ENCODE measurements at regions not wholly inside any gene's neighbourhood (a gene's known extent, or its start where the extent isn't known, plus 50 kb on each side); places are given as distances from the start of the nearest gene placed in this dataset.

DNA sequence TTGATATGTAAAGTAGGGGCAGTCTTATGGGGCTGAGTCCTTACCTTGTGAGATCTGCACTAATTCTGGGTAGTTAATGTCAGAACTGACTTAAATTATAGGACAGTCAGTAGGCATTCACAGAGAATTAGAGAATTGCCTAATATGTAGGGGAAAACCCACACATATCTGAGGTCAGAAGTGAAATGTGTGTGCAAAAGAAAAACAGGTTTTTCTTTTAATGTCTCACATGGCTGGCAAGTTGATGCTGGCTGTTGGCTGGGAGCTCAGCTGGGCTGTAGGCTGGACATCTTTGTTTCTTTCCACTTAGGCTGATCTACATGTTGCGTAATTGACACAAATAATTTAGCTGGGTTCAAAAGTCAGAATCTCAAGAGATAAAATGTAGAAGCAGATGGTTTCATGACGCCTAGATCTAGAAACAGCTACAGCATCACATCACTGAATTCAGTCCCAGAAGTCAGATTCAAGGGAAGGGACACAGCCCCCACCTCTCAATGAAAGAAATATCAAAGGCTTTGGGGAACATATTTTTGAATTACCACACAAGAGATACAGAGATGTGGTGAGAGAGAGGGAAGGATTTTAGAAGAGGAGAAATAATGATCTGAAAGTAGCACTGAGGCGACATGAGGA is 98.9 kb downstream of the TNFSF18 start:
- DNase-seq (ENCODE audit: low read depth in 2 of 2), result no peak

GRCh38 chr1:172952516-172952915 is 98.2 kb downstream of the TNFSF18 start:
- DNase-seq (ENCODE audit: low read depth in 2 of 2), result no peak

- no peak for DNase-seq (ENCODE audit: low read depth in 2 of 2)
These were observed 96.1 kb downstream of the TNFSF18 start for GRCh38 chr1:172954476-172955150.

GRCh38 chr1:172955161-172955815 is 95.5 kb downstream of the TNFSF18 start:
- DNase-seq (ENCODE audit: low read depth in 2 of 2), result no peak

DNA sequence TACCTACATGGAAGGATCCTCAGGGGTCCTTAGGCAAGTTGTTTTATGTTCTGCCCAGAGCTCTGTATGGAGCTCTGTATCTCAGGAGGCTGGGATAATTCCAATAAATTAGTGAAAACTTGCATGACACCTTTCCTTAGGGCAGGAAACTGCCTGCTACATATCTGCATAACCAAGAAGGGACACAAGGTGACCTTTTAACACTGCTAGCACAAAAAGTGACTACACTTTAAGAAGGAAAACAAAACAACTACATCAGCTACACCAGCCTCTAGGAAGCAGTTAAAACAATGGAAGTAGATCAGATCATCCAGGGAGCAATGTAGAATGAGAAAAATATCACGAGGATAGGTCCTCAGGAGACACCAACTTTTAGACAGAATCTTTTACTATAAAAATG is 93.9 kb downstream of the TNFSF18 start:
- DNase-seq (ENCODE audit: low read depth in 2 of 2), result no peak

GRCh38 chr1:172957491-172957890 is 93.2 kb downstream of the TNFSF18 start:
- no peak for DNase-seq (ENCODE audit: low read depth in 2 of 2)

- no peak for DNase-seq (ENCODE audit: low read depth in 2 of 2)
These were observed 91.2 kb downstream of the TNFSF18 start for GRCh38 chr1:172959571-172959970.

- DNase-seq (ENCODE audit: low read depth in 2 of 2), result no peak
These were observed 90.7 kb downstream of the TNFSF18 start for GRCh38 chr1:172960019-172960418.

DNA sequence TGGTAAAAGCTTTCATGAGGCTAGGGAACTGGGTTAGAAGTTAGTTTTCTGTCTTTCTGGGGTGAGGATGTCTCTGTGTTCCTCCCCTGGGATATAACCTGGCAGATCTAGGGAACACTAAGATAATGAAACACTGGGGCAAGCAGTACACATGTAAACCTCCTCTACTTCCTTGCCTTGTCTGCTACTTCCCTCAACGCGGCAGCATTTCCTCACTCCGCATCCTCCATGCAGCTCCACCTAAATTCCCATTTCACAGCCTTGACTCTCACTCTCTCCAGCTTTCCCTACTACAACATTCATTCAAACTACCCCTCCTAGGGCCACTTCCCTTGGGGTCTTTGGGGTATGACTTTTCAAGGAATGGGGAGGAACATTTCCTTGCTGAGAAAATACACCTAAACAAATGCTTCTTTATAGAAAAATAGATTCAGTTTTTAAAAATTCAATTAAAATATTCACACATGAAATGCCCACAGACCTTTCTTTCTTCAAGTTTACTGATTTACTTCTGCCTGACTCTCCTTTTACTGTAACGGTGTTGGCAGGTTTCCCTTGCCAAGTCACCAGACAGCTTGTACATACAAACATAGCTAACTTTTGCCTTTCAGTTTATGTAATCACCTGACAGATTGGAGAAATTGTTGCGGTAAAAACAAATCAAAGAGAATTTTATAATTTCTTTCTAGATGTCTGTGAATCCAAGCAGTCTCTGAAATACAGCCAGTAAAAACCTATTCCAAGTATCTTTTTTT is 90.1 kb downstream of the TNFSF18 start:
- no peak for DNase-seq (ENCODE audit: low read depth in 2 of 2)

DNA sequence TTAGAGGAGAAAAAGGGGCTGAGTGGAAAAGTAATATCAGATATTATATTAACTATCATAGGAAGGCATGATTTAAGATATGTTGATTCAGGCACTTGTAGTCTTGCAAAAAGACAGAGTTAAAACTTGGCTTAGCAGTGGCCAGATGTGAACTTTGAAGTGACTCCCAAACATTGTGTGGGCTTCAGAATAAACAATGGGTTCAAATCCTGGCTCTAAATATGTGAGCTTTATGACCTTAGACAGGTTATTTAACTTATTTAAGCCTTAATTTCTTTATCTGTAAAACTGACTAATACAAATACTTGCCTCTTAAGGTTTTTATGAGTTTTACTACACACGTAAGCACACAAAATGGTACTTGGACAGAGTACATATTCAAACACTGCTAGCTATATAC is 85.9 kb downstream of the TNFSF18 start:
- no peak for DNase-seq (ENCODE audit: low read depth in 2 of 2)

DNA sequence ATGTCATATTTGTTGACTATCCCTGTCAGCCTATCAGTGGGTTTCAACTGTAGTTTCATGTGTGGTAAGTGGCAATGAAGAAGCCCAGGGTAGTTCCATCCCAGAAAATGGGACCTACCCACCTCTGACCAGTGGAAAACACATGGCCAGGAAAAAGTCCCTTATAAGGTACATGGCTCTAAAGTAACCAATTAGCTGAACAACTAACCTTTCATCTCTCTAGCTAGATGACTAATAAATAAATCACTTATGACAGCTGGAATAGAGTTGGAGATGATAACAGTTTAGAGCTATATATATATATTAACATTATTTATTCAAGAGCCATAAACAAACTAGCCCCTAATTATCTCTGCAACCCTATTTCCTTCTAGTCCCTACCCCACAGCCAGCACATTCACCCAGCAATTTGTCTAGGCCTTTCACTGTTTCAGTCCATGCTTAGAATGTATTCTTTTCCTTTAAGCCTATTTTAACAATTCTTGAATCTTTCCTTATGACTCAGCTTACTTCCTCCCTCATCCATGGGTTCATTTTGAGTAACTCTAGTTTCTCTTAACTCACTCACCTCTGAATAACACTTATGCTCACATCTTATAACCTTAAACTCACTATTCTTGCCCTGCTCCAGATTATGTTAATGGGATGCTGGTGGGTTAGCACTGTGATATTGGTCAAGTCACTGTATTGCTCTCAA is 83.7 kb downstream of the TNFSF18 start:
- DNase-seq (ENCODE audit: low read depth in 2 of 2), result no peak

DNA sequence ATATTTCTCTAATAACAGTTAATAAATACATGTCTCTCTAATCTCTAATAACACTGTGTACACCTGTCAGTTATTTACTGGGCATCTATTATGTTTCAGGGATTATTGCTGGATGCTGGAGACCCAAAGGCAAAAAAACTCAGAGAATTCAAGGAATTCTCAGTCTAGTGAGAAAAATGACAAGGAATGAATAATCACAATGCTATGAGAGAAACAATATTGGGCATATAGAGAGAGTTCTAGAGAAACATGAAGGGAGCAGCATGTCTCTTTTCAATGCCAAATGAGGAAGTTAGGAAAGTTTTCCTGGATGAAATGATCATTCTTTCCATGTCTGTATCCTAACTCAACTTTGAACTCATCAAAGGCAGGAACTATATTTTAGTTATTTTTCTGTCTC is 82.8 kb downstream of the TNFSF18 start:
- no peak for DNase-seq (ENCODE audit: low read depth in 2 of 2)

- no peak for DNase-seq (ENCODE audit: low read depth in 2 of 2)
These were observed 81.1 kb downstream of the TNFSF18 start for GRCh38 chr1:172969611-172970010.

DNA sequence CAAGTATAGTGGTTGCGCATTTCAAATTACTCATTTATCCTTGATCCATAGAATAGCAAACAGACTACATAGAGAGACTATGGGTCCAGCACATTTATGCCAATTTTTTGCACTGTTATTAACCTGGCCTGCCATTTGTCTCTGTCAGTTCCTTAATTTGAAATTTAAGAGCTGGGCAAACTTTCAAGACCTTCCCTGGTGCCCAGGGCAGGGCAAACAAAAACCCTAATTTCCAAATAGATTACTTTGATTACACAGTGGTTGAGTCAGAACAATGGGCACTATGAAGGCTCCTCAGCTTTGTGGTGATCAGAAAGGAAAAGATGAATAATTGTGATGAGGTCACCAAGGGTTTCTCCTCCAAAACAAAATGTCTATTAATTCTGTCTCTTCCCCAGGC is 80.6 kb downstream of the TNFSF18 start:
- DNase-seq (ENCODE audit: low read depth in 2 of 2), result no peak

GRCh38 chr1:172971241-172971640 is 79.5 kb downstream of the TNFSF18 start:
- no peak for DNase-seq (ENCODE audit: low read depth in 2 of 2)

DNA sequence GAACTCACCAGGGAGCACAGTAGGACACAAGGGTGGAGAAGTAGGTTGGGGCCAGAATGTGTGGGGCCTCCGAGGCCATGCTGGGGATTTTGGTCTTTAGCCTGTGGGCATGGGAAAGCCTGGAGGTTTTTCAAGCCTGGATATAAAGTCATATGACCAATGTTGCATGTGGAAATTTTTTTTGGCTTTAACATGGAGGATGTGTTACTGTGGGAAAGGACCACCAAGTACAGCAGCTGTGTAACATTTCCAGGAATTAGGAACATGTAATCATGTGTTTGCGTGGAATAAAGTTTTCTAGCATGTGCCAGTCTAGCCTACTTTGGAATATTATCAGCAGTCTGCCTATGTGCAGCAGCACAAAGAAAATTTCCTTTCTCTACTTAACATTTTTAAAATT is 78.5 kb downstream of the TNFSF18 start:
- no peak for DNase-seq (ENCODE audit: low read depth in 2 of 2)

- no peak for DNase-seq (ENCODE audit: low read depth in 2 of 2)
These were observed 77.3 kb downstream of the TNFSF18 start for GRCh38 chr1:172973424-172973823.

GRCh38 chr1:172976222-172977041 is 74.3 kb downstream of the TNFSF18 start:
- no peak for DNase-seq (ENCODE audit: low read depth in 2 of 2)

- DNase-seq (ENCODE audit: low read depth in 2 of 2), result no peak
These were observed 73.3 kb downstream of the TNFSF18 start for GRCh38 chr1:172977296-172978017.

GRCh38 chr1:172978595-172978994 is 72.1 kb downstream of the TNFSF18 start:
- no peak for DNase-seq (ENCODE audit: low read depth in 2 of 2)

Data from stimulated activated CD4-positive, alpha-beta T cell treated with anti-CD3 and anti-CD28 coated beads, Interleukin-1b, Interleukin-23, amount 100 ng/mL, for 4 hours (primary cell).